WTC11 (cell line): ENCODE measurements at regions not wholly inside any gene's neighbourhood (a gene's known extent, or its start where the extent isn't known, plus 50 kb on each side); places are given as distances from the start of the nearest gene placed in this dataset.

Experiments used
- ATAC-seq: fragments of 200-7000 bp; cut with Tn5 transposase; 2 replicates; pipeline ENCODE4 v1.10.0; 2021; ENCODE audit warnings: mild to moderate bottlenecking, moderate library complexity
- CTCF ChIA-PET: fragments of 300-600 bp; sonication (Branson Sonifier 250); formaldehyde crosslinking; loops from one replicate; lab custom pipeline; 2021; ENCODE audit warnings: antibody characterized with exemption; lab: Charles Lee
- POLR2A ChIA-PET: fragments of 350-600 bp; sonication (Branson Sonifier 250); formaldehyde crosslinking; loops from one replicate; lab custom pipeline; 2021; ENCODE audit warnings: antibody characterized with exemption; lab: Charles Lee
- DNase-seq: peaks from one replicate; pipeline ENCODE4 v3.0.0; 2021; ENCODE audit warnings: low spot score
- H3K27ac Mint-ChIP-seq: 2 replicates; pipeline ENCODE4 v1.8.0; 2021; ENCODE audit warnings: mixed read lengths
- H3K27me3 Mint-ChIP-seq: 2 replicates; pipeline ENCODE4 v1.8.0; 2021; ENCODE audit warnings: low read depth, mild to moderate bottlenecking, moderate library complexity, mixed read lengths
- H3K36me3 Mint-ChIP-seq: 2 replicates; pipeline ENCODE4 v1.8.0; 2021; ENCODE audit warnings: mixed read lengths
- H3K4me1 Mint-ChIP-seq: 2 replicates; pipeline ENCODE4 v1.8.0; 2022; ENCODE audit warnings: mixed read lengths
- H3K4me3 Mint-ChIP-seq: 2 replicates; pipeline ENCODE4 v1.8.0; 2021; ENCODE audit warnings: mild to moderate bottlenecking, moderate library complexity, mixed read lengths
- H3K9me3 Mint-ChIP-seq: 2 replicates; pipeline ENCODE4 v1.8.0; 2021; ENCODE audit warnings: mixed read lengths
- AFF4 ChIP-seq: sonication (generic); formaldehyde crosslinking; IDR thresholded peaks from 2 replicates; pipeline ENCODE4 v1.8.1; 2023; ENCODE audit warnings: mild to moderate bottlenecking, missing genetic modification reagents, borderline replicate concordance
- CBFB ChIP-seq: sonication (generic); formaldehyde crosslinking; IDR thresholded peaks from 2 replicates; pipeline ENCODE4 v1.8.1; 2022; ENCODE audit warnings: mild to moderate bottlenecking, low read depth, missing genetic modification reagents
- CDX4 ChIP-seq: fragments of 250-450 bp; sonication (Bioruptor Pico); IDR thresholded peaks from 2 replicates; pipeline ENCODE4 v1.9.0; 2021; ENCODE audit warnings: moderate library complexity, mild to moderate bottlenecking, inconsistent platforms, borderline replicate concordance
- CREB1 ChIP-seq: sonication (generic); formaldehyde crosslinking; IDR thresholded peaks from 2 replicates; pipeline ENCODE4 v1.8.0; 2023; ENCODE audit warnings: mild to moderate bottlenecking, missing genetic modification reagents
- E2F5 ChIP-seq: sonication (generic); formaldehyde crosslinking; IDR thresholded peaks from 2 replicates; pipeline ENCODE4 v1.8.1; 2022; ENCODE audit warnings: mild to moderate bottlenecking, moderate library complexity, missing genetic modification reagents
- ETV6 ChIP-seq: sonication (generic); formaldehyde crosslinking; IDR thresholded peaks from 2 replicates; pipeline ENCODE4 v1.8.1; 2022; ENCODE audit warnings: mild to moderate bottlenecking, missing genetic modification reagents
- HMGA2 ChIP-seq: fragments of 250-450 bp; sonication (Bioruptor Pico); IDR thresholded peaks from 2 replicates; pipeline ENCODE4 v1.4.0; 2021; ENCODE audit warnings: mild to moderate bottlenecking, moderate library complexity
- JUN ChIP-seq: sonication (generic); formaldehyde crosslinking; IDR thresholded peaks from 2 replicates; pipeline ENCODE4 v1.8.0; 2023; ENCODE audit warnings: mild to moderate bottlenecking, missing genetic modification reagents
- MAX ChIP-seq: sonication (generic); formaldehyde crosslinking; IDR thresholded peaks from 2 replicates; pipeline ENCODE4 v1.8.0; 2022; ENCODE audit warnings: mild to moderate bottlenecking, missing genetic modification reagents
- NFATC4 ChIP-seq: fragments of 250-450 bp; sonication (Bioruptor Pico); IDR thresholded peaks from 2 replicates; pipeline ENCODE4 v1.9.0; 2021; ENCODE audit warnings: mild to moderate bottlenecking
- NFE2L1 ChIP-seq: sonication (generic); formaldehyde crosslinking; IDR thresholded peaks from 2 replicates; pipeline ENCODE4 v1.8.1; 2023; ENCODE audit warnings: missing genetic modification reagents
- NFYB ChIP-seq: sonication (generic); formaldehyde crosslinking; conservative IDR thresholded peaks from 2 replicates; pipeline ENCODE4 v1.8.0; 2022; ENCODE audit warnings: low read depth, missing genetic modification reagents
- OVOL2 ChIP-seq: fragments of 250-450 bp; sonication (Bioruptor Pico); IDR thresholded peaks from 2 replicates; pipeline ENCODE4 v1.9.0; 2021; ENCODE audit warnings: mild to moderate bottlenecking, borderline replicate concordance
- PREB ChIP-seq: sonication (generic); formaldehyde crosslinking; IDR thresholded peaks from 2 replicates; pipeline ENCODE4 v1.8.1; 2022; ENCODE audit warnings: mild to moderate bottlenecking, missing genetic modification reagents, moderate library complexity, borderline replicate concordance
- SMAD4 ChIP-seq: sonication (generic); formaldehyde crosslinking; IDR thresholded peaks from 2 replicates; pipeline ENCODE4 v1.8.0; 2022; ENCODE audit warnings: mild to moderate bottlenecking, missing genetic modification reagents
- TCF7 ChIP-seq: sonication (generic); formaldehyde crosslinking; IDR thresholded peaks from 2 replicates; pipeline ENCODE4 v1.8.0; 2022; ENCODE audit warnings: mild to moderate bottlenecking, low read depth, missing genetic modification reagents, moderate library complexity
- TEAD4 ChIP-seq: sonication (generic); formaldehyde crosslinking; IDR thresholded peaks from 2 replicates; pipeline ENCODE4 v1.8.0; 2022; ENCODE audit warnings: mild to moderate bottlenecking, missing genetic modification reagents
- TP53 ChIP-seq: sonication (generic); formaldehyde crosslinking; IDR thresholded peaks from 2 replicates; pipeline ENCODE4 v1.8.1; 2023; ENCODE audit warnings: mild to moderate bottlenecking, missing genetic modification reagents
- USF1 ChIP-seq: sonication (generic); formaldehyde crosslinking; IDR thresholded peaks from 2 replicates; pipeline ENCODE4 v1.8.0; 2022; ENCODE audit warnings: mild to moderate bottlenecking, missing genetic modification reagents
- ZNF263 ChIP-seq: sonication (generic); formaldehyde crosslinking; IDR thresholded peaks from 2 replicates; pipeline ENCODE4 v1.8.1; 2022; ENCODE audit warnings: low read depth, mild to moderate bottlenecking, moderate library complexity, missing genetic modification reagents
- ZNF317 ChIP-seq: sonication (generic); formaldehyde crosslinking; IDR thresholded peaks from 2 replicates; pipeline ENCODE4 v1.8.1; 2023; ENCODE audit warnings: low read depth, mild to moderate bottlenecking, moderate library complexity, missing genetic modification reagents, borderline replicate concordance
- ZNF416 ChIP-seq: fragments of 250-450 bp; sonication (Bioruptor Pico); IDR thresholded peaks from 2 replicates; pipeline ENCODE4 v1.9.0; 2021; ENCODE audit warnings: mild to moderate bottlenecking, inconsistent platforms

- TF ChIP-seq NFATC4 (CRISPR knock-in tag), result no peak
- no peak for TF ChIP-seq CDX4
- no peak for TF ChIP-seq HMGA2 (CRISPR knock-in tag)
- TF ChIP-seq, all 79 proteins: peak for 0
Observed at GRCh38 chr3:72352176-72352575, 496.1 kb downstream of the SHQ1 start (continued).

GRCh38 chr3:72351536-72351935 lies 496.7 kb downstream of the SHQ1 start:
- Mint-ChIP-seq H3K4me1 (peaks cover 9% of the 10 kb centered on the region), H3K36me3 (no peaks in the 10 kb centered on the region), H3K27ac (no peak overlapping the region), H3K9me3 (peaks cover 6% of the 10 kb centered on the region), H3K27me3 (no peaks in the 10 kb centered on the region), H3K4me3 (no peak overlapping the region)
- DNase-seq, result no peak
- ChIA-PET POLR2A (no interaction called here), CTCF (no interaction called here)
- TF ChIP-seq OVOL2 (CRISPR knock-in tag) (no peak), PREB (CRISPR knock-in tag) (no peak), TEAD4 (CRISPR knock-in tag) (no peak), TP53 (no peak), MAX (CRISPR knock-in tag) (no peak), SMAD4 (CRISPR knock-in tag) (no peak), ZNF317 (CRISPR knock-in tag) (no peak), USF1 (no peak), NFYB (CRISPR knock-in tag) (no peak), NFE2L1 (no peak), AFF4 (CRISPR knock-in tag) (no peak), ZNF263 (no peak), E2F5 (CRISPR knock-in tag) (no peak), TCF7 (no peak), CBFB (CRISPR knock-in tag) (no peak), ZNF416 (CRISPR knock-in tag) (no peak), ETV6 (no peak), CREB1 (CRISPR knock-in tag) (no peak), JUN (CRISPR knock-in tag) (no peak)
- ATAC-seq, result no peak
